ENCODE measurements at regions not wholly inside any gene's neighbourhood (a gene's known extent, or its start where the extent isn't known, plus 50 kb on each side); places are given as distances from the start of the nearest gene placed in this dataset.

GRCh38 chr9:21542787-21543186 is 60.7 kb upstream of the IFNE start:
- TF ChIP-seq, protein P1, sequence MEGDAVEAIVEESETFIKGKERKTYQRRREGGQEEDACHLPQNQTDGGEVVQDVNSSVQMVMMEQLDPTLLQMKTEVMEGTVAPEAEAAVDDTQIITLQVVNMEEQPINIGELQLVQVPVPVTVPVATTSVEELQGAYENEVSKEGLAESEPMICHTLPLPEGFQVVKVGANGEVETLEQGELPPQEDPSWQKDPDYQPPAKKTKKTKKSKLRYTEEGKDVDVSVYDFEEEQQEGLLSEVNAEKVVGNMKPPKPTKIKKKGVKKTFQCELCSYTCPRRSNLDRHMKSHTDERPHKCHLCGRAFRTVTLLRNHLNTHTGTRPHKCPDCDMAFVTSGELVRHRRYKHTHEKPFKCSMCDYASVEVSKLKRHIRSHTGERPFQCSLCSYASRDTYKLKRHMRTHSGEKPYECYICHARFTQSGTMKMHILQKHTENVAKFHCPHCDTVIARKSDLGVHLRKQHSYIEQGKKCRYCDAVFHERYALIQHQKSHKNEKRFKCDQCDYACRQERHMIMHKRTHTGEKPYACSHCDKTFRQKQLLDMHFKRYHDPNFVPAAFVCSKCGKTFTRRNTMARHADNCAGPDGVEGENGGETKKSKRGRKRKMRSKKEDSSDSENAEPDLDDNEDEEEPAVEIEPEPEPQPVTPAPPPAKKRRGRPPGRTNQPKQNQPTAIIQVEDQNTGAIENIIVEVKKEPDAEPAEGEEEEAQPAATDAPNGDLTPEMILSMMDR (IDR thresholded peaks at IDR 0.05): no peak
- no peak for TF ChIP-seq POLR2AphosphoS5 (IDR thresholded peaks at IDR 0.05)
